ENCODE measurements at regions not wholly inside any gene's neighbourhood (a gene's known extent, or its start where the extent isn't known, plus 50 kb on each side); places are given as distances from the start of the nearest gene placed in this dataset.
"Not testable (repeated sequence)": the region's sequence is repeated elsewhere in the genome, so short reads cannot be mapped to it uniquely, and the experiment has no call there.

DNA sequence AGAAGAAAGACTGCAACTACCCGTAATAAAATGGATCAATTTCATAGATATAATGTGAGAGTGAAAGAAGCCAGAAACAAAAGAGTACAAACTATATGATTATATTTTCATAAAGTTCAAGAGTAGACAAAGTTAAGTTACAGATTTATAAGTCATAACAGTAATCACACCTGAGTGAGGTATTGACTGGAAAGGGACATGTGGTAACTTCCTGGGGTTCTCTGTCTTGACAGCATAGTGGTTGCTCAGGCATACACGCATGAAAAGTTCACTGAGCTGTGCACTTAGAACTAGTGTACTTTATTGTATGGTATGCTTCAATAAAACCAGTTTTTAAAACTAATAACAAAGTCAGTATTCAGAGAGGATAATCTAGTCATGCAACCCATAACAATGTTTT is 653.6 kb downstream of the EPM2A start:
- no peaks in the 10 kb centered on the region for H3K9me3 ChIP-seq (ENCODE audit: low read length)
- no peaks in the 10 kb centered on the region for H3K27me3 ChIP-seq (ENCODE audit: insufficient read depth, low read length)
- no peaks in the 10 kb centered on the region for H3K36me3 ChIP-seq (ENCODE audit: insufficient read depth, low read length)
- no peak overlapping the region for H3K4me3 ChIP-seq (ENCODE audit: low read length)
- H2AFZ ChIP-seq (ENCODE audit: low read depth, low read length): no peak overlapping the region
- H3K4me1 ChIP-seq (ENCODE audit: insufficient read depth, low read length): no peaks in the 10 kb centered on the region

DNA sequence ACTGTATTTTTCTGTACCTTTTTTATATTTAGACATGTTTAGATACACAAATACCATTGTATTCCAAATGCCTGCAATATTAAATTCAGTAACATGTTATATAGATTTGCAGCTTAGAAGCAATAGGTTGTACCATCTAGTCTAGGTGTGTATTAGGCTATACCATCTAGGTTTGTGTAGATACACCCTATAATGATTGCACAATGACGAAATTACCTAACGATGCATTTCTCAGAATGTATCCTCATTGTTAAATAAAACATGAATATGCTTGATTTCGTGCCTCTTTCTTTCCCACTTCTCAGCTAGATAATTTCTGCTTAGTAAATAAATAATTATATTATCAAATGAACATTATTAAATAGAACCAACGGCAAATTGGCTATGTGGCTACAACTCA is 653.0 kb downstream of the EPM2A start:
- Histone ChIP-seq H3K36me3 (ENCODE audit: insufficient read depth, low read length) (no peaks in the 10 kb centered on the region), H2AFZ (ENCODE audit: low read depth, low read length) (no peak overlapping the region), H3K27me3 (ENCODE audit: insufficient read depth, low read length) (no peaks in the 10 kb centered on the region), H3K4me1 (ENCODE audit: insufficient read depth, low read length) (no peaks in the 10 kb centered on the region), H3K9me3 (ENCODE audit: low read length) (no peaks in the 10 kb centered on the region), H3K4me3 (ENCODE audit: low read length) (no peak overlapping the region)

DNA sequence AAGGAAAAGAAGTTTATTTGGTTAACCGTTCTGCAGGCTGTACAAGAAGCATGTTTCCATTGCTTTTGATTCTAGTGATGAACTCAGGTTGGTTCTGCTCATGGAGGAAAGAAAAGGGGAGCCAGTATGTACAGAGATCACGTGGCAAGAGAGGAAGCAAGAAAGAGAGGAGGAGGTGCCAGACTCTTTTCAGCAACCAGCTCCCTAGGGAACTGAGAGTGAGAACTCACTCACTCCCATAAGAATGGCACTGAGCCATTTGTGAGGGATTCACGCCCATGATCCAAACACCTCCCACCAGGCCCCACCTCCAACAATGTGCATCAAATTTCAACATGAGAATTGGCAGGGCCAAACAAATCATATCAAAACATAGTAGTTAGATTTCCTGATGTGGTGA is 649.1 kb downstream of the EPM2A start:
- Histone ChIP-seq H2AFZ (ENCODE audit: low read depth, low read length) (no peak overlapping the region), H3K9me3 (ENCODE audit: low read length) (no peaks in the 10 kb centered on the region), H3K4me1 (ENCODE audit: insufficient read depth, low read length) (no peaks in the 10 kb centered on the region)

DNA sequence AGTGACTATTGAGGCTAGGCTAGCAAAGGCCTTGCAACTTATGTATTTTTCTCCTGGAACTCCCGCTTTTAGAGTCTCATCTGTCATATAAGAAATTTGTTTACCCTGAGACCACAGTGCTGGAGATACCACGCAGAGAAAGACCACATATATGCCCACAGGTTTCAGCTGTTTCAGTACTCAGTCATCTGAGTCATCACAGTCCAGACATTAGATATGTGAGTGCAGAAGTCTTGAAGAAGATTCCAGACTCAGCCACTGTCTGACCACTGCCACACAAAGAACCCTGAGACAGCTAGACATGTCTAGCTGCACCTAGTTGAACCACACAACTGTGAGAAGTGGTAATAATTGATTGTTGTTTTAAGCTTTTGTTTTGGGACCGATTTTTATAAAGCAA is 648.3 kb downstream of the EPM2A start:
- Histone ChIP-seq H3K4me3 (ENCODE audit: low read length) (no peak overlapping the region), H3K27me3 (ENCODE audit: insufficient read depth, low read length) (no peaks in the 10 kb centered on the region), H3K36me3 (ENCODE audit: insufficient read depth, low read length) (no peaks in the 10 kb centered on the region), H2AFZ (ENCODE audit: low read depth, low read length) (no peak overlapping the region), H3K4me1 (ENCODE audit: insufficient read depth, low read length) (no peaks in the 10 kb centered on the region), H3K9me3 (ENCODE audit: low read length) (no peaks in the 10 kb centered on the region)

More for the DNA sequence above, 649.1 kb downstream of the EPM2A start:
- Histone ChIP-seq H3K36me3 (ENCODE audit: insufficient read depth, low read length) (no peaks in the 10 kb centered on the region), H3K27me3 (ENCODE audit: insufficient read depth, low read length) (no peaks in the 10 kb centered on the region), H3K4me3 (ENCODE audit: low read length) (no peak overlapping the region)

DNA sequence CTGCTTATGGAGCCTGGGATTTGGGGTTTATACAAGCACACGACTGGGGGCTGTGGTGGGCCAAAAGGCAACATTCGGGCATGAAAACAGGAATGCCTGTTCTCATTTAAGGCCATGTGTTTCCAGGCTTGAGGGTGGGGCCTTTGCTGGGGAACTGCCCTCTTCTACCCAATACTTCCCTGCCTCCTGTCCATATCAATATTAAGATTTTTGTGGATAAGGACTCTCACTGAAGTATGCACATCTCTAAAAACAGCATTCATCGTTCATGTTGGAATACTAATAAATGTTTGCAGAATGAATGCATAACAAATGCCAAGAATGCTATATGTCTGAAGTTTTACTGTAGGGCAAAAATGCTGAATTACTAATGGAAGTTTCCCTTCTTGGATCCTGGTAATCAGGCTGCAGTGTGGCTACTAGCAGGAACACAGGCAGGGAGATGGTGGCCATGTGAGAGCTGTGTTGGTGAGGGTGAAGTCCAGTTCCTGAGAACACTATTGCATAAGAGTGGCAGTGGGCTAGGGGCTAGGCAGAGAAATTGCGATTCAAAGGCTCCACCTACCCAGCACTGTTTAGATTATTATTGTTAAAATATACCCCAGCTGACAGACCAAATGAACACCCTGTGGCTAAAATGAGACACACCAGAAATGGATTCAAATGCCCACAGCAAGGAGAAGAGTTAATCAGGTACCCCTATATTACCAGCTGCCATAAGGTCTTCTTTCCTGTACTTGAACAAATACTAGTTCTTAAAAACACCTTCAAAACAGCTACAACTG is 644.3 kb downstream of the EPM2A start:
- H3K36me3 ChIP-seq (ENCODE audit: insufficient read depth, low read length): no peaks in the 10 kb centered on the region
- no peaks in the 10 kb centered on the region for H3K4me1 ChIP-seq (ENCODE audit: insufficient read depth, low read length)
- no peak overlapping the region for H2AFZ ChIP-seq (ENCODE audit: low read depth, low read length)
- no peaks in the 10 kb centered on the region for H3K9me3 ChIP-seq (ENCODE audit: low read length)
- H3K4me3 ChIP-seq (ENCODE audit: low read length): no peak overlapping the region
- H3K27me3 ChIP-seq (ENCODE audit: insufficient read depth, low read length): no peaks in the 10 kb centered on the region

DNA sequence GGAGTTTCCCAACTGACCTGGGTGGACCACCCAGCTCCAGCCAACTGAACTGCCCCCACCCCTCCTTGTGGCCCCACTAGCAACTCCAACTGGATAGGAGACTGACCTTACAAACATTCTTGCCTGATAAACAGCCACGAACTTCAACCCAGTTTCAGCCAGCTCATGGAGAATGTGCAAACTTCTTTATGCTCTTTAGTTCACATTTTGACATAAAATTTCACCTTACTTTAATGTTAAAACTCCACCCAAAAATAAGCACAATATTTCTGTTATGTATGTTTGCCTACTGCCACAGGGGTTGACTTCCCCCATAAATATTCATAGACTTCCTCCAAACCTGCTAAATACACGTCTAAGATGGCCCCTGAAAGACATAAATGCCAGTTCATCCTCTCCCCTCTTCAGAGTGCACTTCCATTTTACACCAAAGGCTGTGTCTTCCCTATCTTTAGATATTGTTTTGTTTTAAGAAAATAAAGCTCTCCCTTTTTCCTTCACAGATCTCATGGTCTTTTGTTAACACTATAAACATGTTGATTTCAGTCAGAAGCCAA is 643.7 kb downstream of the EPM2A start:
- Histone ChIP-seq H2AFZ (ENCODE audit: low read depth, low read length) (no peak overlapping the region), H3K36me3 (ENCODE audit: insufficient read depth, low read length) (no peaks in the 10 kb centered on the region), H3K4me3 (ENCODE audit: low read length) (no peak overlapping the region), H3K27me3 (ENCODE audit: insufficient read depth, low read length) (no peaks in the 10 kb centered on the region), H3K4me1 (ENCODE audit: insufficient read depth, low read length) (no peaks in the 10 kb centered on the region), H3K9me3 (ENCODE audit: low read length) (peaks cover 2% of the 10 kb centered on the region)

DNA sequence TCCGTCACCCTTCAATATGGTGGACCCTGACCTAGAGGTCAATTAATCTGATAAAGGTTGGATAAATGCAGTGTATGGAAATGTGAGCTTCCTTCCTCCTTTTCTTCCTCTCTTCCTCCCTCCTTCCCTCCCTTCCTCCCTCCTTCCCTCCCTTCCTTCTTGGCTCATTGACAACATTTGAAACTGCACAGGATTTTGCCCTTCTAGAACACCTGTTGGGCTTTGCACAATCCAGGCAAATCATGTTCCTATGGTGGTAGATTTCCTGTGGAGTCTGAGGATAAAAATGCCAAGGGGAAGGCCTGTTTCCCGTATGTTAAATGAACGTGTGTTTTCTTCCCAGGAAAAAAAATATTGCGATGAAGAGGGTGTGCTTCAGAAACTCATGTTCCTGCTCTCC is 642.8 kb downstream of the EPM2A start:
- Histone ChIP-seq H3K36me3 (ENCODE audit: insufficient read depth, low read length) (no peaks in the 10 kb centered on the region), H3K27me3 (ENCODE audit: insufficient read depth, low read length) (no peaks in the 10 kb centered on the region), H3K9me3 (ENCODE audit: low read length) (peaks cover 2% of the 10 kb centered on the region), H3K4me1 (ENCODE audit: insufficient read depth, low read length) (no peaks in the 10 kb centered on the region), H3K4me3 (ENCODE audit: low read length) (no peak overlapping the region), H2AFZ (ENCODE audit: low read depth, low read length) (no peak overlapping the region)

DNA sequence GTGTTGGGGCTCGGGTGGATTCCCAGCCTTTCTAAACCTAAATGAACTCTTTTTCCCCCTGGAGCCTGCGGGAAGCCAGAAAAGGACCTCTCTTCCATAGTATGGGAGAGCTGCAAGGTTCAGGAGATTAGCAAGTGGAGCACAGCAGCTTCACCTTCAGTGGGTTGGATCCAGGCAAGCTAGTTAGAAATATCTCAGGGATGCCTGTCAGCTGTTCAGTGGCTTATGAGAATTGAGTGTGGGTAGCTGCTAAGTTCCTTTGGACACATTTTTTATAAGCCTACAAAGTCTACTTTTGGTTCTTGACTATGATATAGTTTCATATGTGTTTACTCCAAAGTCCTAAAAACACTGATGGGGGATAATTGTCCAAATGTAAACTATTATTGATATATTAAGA is 642.1 kb downstream of the EPM2A start:
- no peaks in the 10 kb centered on the region for H3K36me3 ChIP-seq (ENCODE audit: insufficient read depth, low read length)
- H3K27me3 ChIP-seq (ENCODE audit: insufficient read depth, low read length): no peaks in the 10 kb centered on the region
- H3K4me1 ChIP-seq (ENCODE audit: insufficient read depth, low read length): no peaks in the 10 kb centered on the region
- H2AFZ ChIP-seq (ENCODE audit: low read depth, low read length): no peak overlapping the region
- H3K4me3 ChIP-seq (ENCODE audit: low read length): no peak overlapping the region
- H3K9me3 ChIP-seq (ENCODE audit: low read length): peaks cover 2% of the 10 kb centered on the region

DNA sequence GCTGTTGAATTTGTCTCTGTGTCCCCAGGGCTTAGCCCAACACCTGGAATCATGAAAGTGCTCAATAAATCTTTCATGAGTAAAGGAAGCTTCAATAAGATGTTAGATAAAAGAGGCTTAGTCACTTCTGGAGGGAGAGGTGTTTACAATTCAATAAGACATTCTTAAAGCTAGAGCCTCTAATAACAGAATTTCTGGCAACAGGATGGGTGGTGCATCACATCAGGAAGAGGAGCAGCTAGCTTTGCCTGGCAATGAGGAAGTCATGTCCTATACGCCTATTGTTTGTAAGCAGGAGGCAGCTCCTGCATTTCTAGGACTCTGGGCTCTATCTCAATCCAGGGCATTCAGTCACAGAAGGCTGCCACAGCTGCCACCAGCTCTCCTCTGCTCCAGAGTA is 638.5 kb downstream of the EPM2A start:
- Histone ChIP-seq H3K4me3 (ENCODE audit: low read length) (no peak overlapping the region), H3K36me3 (ENCODE audit: insufficient read depth, low read length) (no peaks in the 10 kb centered on the region), H3K9me3 (ENCODE audit: low read length) (peaks cover 2% of the 10 kb centered on the region), H2AFZ (ENCODE audit: low read depth, low read length) (no peak overlapping the region), H3K4me1 (ENCODE audit: insufficient read depth, low read length) (no peaks in the 10 kb centered on the region), H3K27me3 (ENCODE audit: insufficient read depth, low read length) (no peaks in the 10 kb centered on the region)

DNA sequence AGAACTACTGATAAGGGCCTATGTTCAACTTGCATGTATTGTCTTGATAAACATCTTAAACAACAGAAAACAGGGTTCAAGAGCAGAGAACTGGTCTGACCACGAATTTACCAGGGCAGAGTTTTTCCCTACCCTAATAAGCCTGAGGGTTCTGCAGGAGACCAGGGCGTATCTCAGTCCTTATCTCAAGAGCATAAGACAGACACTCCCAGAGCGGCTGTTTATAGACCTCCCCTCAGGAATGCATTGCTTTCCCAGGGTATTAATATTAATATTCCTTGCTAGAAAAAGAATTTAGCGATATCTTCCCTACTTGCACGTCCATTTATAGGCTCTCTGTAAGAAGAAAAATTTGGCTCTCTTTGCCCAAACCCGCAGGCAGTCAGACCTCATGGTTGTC is 637.2 kb downstream of the EPM2A start:
- not testable (repeated sequence) for H3K4me3 ChIP-seq (ENCODE audit: low read length); H2AFZ ChIP-seq (ENCODE audit: low read depth, low read length); H3K9me3 ChIP-seq (ENCODE audit: low read length); H3K4me1 ChIP-seq (ENCODE audit: insufficient read depth, low read length); H3K36me3 ChIP-seq (ENCODE audit: insufficient read depth, low read length); H3K27me3 ChIP-seq (ENCODE audit: insufficient read depth, low read length)

DNA sequence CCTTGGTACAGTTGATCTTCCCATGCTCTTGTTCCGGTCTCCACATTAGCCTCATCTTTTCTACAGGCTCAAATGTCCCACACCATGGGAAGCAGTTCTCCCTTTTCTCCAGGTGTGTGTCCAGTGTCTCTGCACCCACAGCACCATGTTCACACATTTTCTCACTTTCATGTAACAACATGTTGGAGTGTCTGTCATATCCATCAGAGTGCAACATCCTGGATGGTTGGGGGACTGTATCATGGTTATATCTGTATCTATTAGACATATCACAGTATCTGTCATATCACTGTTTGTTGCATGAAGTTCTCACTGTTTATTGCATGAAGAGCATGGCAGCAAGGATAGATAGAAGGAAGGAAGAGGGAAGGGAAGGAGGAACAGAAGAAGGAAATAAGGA is 635.6 kb downstream of the EPM2A start:
- Histone ChIP-seq H3K4me3 (ENCODE audit: low read length) (no peak overlapping the region), H2AFZ (ENCODE audit: low read depth, low read length) (no peak overlapping the region), H3K27me3 (ENCODE audit: insufficient read depth, low read length) (no peaks in the 10 kb centered on the region), H3K9me3 (ENCODE audit: low read length) (peaks cover 2% of the 10 kb centered on the region), H3K36me3 (ENCODE audit: insufficient read depth, low read length) (no peaks in the 10 kb centered on the region), H3K4me1 (ENCODE audit: insufficient read depth, low read length) (no peaks in the 10 kb centered on the region)

DNA sequence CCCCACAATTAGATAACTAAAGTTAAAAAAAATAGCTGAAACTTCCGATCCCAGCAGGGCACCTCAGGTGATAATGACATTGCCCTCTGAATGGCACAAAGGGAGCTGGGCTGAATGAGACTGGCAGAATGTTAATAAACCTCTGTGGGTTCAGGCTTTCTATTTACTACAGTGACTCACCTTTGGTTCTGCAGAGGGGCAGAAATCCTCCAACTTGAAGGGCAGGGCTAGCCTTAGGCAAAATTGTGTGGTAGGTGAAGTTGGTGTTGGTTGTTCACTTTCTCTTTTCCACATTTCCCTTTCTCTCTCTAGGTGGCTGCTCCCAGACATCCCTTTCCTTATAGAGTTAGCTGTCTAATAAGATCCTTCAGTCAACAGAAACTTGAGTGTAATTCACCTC is 625.2 kb downstream of the EPM2A start:
- Histone ChIP-seq H3K36me3 (ENCODE audit: insufficient read depth, low read length) (no peaks in the 10 kb centered on the region), H3K9me3 (ENCODE audit: low read length) (no peaks in the 10 kb centered on the region), H3K4me3 (ENCODE audit: low read length) (no peak overlapping the region), H2AFZ (ENCODE audit: low read depth, low read length) (no peak overlapping the region), H3K4me1 (ENCODE audit: insufficient read depth, low read length) (no peaks in the 10 kb centered on the region), H3K27me3 (ENCODE audit: insufficient read depth, low read length) (no peaks in the 10 kb centered on the region)

DNA sequence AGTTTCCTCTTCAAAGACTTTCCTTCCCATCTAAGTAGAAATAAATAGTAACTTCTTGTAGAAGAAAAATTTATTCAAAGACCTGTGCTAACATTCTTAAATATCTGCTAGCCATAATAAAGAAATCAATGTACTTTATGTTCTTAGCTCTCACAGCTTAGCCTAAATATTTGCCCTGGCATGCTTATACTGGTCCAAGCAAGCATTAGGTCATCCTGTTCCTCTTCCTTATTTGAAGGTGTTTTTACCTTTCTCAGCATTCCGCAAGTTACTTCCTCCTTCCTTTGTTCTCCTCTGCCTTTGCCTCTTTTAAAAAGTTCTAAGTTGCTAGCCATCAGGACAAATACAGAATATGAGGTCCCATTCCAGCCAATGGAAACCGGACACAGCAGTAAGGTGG is 623.9 kb downstream of the EPM2A start:
- H3K4me3 ChIP-seq (ENCODE audit: low read length); H3K27me3 ChIP-seq (ENCODE audit: insufficient read depth, low read length); H3K9me3 ChIP-seq (ENCODE audit: low read length); H2AFZ ChIP-seq (ENCODE audit: low read depth, low read length); H3K36me3 ChIP-seq (ENCODE audit: insufficient read depth, low read length); H3K4me1 ChIP-seq (ENCODE audit: insufficient read depth, low read length): not testable (repeated sequence)

DNA sequence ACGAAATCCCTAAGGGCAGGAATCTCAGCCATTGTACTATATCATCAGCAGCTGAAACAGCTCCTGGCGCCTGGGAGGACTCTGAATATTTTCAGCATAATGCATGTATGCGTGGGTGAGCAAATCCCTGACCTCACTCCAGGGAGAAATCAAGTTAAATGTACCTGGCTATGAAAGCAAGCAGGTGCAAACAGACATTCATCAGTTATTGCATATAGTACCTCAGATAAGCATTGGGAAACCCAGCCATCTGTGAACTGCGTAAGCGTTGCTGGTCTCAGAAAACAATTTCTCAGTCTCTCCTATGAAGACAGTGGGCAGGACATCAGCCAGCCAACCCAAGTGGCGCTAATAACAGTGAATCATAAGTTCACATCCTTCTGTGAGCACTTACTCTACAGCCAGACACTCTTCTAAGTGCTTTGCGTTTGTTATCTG is 622.6 kb downstream of the EPM2A start:
- H3K4me3 ChIP-seq (ENCODE audit: low read length): no peak overlapping the region
- no peaks in the 10 kb centered on the region for H3K9me3 ChIP-seq (ENCODE audit: low read length)
- no peaks in the 10 kb centered on the region for H3K36me3 ChIP-seq (ENCODE audit: insufficient read depth, low read length)
- no peaks in the 10 kb centered on the region for H3K4me1 ChIP-seq (ENCODE audit: insufficient read depth, low read length)
- no peak overlapping the region for H2AFZ ChIP-seq (ENCODE audit: low read depth, low read length)
- H3K27me3 ChIP-seq (ENCODE audit: insufficient read depth, low read length): no peaks in the 10 kb centered on the region

All from neuron (in vitro differentiated cells).